SK-N-SH treated with all-trans-retinoic acid at 6 μM for 48 hours (cell line): ENCODE measurements at regions not wholly inside any gene's neighbourhood (a gene's known extent, or its start where the extent isn't known, plus 50 kb on each side); places are given as distances from the start of the nearest gene placed in this dataset.

Source experiments
- TCF4 ChIP-seq: fragments of 250-450 bp; sonication (Bioruptor Pico); IDR thresholded peaks from 2 replicates; pipeline ENCODE4 v1.8.0; 2021; ENCODE audit warnings: mild to moderate bottlenecking, moderate library complexity, borderline replicate concordance
- ZFP3 ChIP-seq: fragments of 250-450 bp; sonication (Bioruptor Pico); IDR thresholded peaks from 2 replicates; pipeline ENCODE4 v1.5.0; 2020; ENCODE audit warnings: mild to moderate bottlenecking, moderate library complexity

DNA sequence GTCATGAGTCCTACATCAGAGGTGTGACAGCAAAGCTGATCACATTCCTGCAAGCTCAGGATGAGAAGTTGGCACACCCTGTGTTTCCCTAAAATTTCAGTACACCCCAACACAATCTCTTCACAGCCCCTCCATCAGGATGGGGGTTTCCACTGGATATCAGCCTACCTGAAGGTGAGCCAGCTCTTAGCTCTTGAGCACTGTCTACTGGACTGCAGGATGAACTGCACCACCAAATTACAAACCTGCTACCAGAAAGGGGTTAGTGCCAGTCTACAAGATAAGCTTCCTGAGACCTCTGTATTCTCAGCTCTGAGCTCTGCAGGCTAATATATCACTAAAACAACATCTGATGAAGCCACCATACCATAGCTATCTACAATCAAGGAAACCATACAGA is 1616.2 kb upstream of the SPRY2 start:
- TF ChIP-seq ZFP3 (no peak), TCF4 (CRISPR knock-in tag) (no peak)
